Hippocampal formation (tissue), 2 donors: ENCODE measurements at regions not wholly inside any gene's neighbourhood (a gene's known extent, or its start where the extent isn't known, plus 50 kb on each side); places are given as distances from the start of the nearest gene placed in this dataset.
"Not testable (repeated sequence)": the region's sequence is repeated elsewhere in the genome, so short reads cannot be mapped to it uniquely, and the experiment has no call there.

Experiments
- DNase-seq, 2 donors: peaks; one replicate each; lab custom pipeline; 2025; lab: John Stamatoyannopoulos, UW

DNA sequence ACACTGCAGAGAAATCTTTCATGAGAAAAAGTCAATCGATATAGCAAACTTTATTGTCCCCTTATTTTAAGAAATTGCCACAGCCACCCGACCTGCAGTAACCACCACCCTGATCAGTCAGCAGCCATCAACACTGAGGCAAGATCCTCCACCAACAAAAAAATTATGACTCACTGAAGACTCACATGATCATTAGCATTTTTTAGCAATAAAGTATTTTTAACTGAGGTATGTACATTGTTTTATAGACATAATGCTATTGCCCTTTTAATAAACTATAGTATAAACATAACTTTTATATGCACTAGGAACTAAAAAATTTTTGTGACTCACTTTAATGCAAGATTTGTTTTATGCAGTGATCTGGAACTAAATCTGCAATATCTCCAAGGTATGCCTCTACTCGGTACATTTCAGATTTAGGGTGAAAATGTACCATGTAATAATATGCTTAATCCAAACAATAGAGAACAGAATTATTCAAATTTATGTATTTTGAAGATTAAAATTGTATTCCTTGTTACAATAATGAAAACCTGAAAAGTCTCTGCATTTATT, 79.2 kb upstream of the CEP126 start:
- DNase-seq: no peak

DNA sequence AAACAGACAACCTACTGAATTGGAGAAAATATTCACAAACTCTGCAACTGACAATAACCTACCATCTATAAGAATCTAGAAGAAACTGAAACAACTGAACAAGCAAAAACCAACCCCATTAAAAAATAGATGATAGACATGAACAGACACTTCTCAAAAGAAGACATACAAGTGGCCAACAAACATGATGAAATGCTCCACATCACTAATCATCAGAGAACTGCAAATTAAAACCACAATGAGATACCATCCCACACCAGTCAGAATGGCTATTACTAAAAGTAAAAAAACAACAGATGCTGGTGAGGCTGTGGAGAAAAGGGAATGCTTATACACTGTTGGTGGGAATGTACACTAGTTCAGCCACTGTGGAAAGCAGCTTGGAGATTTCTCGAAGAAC, 84.3 kb upstream of the CEP126 start:
- not testable (repeated sequence) for DNase-seq

DNA sequence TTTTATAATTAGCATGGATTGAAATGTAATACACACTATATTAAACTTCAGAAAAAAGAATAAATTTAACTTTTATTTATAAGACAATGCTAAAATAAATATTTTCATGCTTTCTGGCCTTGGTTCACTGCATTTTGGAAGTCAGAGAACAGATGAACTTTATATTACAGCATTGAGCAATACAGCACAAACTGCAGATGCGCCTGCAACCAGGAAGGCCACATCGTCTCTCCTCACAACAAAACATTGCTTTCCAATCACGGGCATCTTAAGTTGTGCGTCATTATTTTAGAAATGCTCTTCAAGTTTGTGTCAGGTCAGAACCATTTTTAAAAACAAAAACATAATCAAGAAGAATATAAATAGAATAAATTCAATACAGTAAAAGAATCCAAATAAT, 89.3 kb upstream of the CEP126 start:
- DNase-seq: no peak

- no peak for DNase-seq
These were observed 97.2 kb upstream of the CEP126 start for GRCh38 chr11:101817581-101817980.

DNA sequence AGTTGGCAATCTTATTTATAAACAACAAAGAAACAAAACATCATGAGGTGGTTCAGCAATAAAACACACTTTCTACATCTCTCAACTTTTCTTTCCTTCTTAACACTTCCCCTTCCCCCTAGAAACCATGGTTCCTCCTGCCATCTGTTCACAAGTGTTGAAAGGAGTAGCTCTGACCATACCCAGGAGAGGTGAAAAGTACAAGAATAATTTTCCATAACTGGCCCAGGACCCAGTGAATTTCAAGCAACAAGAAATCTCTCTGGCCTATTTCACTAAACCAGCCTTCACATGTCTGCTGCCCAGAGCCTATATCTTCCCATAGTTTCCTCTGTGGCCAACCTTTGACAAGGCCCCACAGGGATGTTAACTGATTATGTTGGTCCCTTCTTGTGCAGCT, 98.2 kb upstream of the CEP126 start:
- DNase-seq: no peak

DNA sequence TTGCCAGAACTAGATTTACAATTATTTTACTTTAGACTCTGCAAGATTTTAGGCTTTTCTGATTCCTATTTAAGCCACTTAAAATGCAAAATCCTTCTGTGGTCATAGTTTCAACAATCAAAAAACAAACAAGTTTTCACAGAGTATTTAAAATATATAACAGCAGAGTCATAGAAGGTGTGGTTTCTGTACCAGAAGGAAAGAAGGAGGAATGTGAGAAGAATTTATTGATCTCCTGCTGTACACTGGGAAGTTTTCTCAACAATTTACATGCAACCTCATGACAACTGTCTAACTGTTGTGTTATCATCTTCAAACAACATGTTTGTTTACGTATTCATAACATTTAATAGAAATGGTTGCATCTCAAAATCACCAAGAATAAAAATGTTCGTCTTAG, 102.3 kb upstream of the CEP126 start:
- DNase-seq: no peak

DNA sequence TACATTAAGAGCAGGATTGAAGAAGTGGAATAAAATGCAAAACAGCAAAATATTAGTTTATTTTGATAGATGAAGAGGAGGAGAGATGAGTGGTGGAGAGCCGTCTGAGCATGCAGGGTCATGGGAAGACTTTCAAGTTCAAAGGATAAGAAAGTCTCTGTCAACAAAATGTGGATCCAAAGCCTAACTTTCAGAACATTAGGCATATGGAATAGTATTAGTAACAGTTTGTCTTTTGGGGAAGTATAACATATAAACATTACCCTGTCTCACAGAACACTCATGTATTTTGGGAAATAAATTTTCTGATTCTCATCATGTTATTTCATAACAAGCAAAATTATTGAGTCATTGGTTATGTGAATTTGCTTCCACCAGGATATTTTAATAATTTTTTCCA, 104.3 kb upstream of the CEP126 start:
- DNase-seq: no peak

DNA sequence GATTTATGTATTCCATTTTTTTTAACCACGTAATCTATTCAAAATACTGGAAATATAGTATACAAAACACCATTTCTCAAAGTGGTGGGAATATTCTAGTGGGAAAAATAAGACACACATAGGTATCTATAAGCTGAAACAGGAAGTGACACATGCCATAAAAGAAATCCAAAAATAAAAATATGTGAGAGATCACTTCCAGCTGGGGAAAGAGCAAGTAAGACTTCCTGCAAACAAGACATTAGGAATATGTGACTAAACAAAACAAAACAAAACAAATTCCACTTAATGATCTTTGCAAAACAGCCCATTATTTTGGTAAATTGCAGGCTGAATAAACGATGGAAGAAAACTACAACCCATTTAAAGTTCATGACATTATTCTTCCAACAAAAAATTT, 107.3 kb upstream of the CEP126 start:
- DNase-seq: no peak

- DNase-seq: no peak
These were observed 111.2 kb upstream of the CEP126 start for GRCh38 chr11:101803651-101804050.

GRCh38 chr11:101797335-101797734, 117.5 kb upstream of the CEP126 start:
- no peak for DNase-seq

DNA sequence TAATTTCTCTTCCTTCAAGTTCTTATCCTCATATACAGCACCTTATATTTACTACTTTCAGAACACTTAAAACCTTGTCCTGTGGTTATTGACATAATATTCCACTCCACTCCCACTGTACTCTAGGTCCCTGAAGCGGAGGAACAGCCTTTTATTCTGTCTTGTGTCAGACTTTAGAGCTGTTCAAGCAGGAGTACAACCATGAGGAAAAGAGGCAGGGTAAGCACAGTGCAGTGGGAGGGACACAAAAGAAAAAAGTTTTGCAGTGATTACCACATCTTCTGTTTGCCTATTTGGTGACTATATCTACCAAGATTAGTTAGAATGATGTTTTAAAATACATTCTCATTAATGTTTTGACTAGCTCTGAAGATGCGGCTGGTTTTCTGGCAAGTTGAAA, 122.0 kb upstream of the CEP126 start:
- no peak for DNase-seq

DNA sequence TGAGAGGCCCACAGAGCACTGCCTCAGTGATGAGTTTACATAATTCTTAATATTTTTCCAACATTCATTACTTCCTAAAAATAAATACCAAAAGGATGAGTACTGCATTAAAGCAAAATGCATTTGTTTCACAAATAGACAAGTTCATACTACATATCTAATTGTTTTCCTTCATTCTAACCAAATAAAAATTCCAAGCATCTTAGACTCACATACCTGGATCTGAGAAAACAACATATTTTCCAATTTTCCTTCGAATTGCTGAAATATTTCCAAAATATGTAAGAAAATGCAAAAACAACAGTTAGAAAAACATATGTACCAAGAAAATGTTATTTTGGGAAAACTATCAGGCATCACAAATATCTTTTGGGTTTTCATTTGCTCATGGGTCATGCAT, 127.9 kb upstream of the CEP126 start:
- no peak for DNase-seq

- DNase-seq: no peak
These were observed 128.4 kb upstream of the CEP126 start for GRCh38 chr11:101786421-101786820.

GRCh38 chr11:101779167-101779566, 135.6 kb upstream of the CEP126 start:
- DNase-seq: not testable (repeated sequence)

DNA sequence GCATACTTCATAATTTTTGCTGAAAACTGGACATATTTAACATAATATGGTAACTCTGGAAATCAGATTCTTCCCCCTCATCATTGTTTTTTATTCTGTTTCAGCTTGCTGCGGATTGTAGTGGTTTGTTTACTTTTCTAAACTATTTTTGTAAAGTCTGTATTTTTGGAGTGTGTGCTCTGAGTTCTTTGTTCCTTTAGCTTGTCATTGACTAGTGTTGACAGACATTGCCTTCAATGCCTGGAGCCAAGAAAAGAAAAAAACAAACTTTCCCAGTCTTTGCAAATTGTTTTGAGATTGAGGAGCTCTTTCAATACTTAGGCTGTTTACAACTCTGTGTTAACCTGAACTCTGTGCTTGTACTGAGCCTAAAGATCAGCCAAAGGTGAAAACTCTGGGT, 137.3 kb upstream of the CEP126 start:
- no peak for DNase-seq

GRCh38 chr11:101775033-101775432, 139.8 kb upstream of the CEP126 start:
- no peak for DNase-seq

DNA sequence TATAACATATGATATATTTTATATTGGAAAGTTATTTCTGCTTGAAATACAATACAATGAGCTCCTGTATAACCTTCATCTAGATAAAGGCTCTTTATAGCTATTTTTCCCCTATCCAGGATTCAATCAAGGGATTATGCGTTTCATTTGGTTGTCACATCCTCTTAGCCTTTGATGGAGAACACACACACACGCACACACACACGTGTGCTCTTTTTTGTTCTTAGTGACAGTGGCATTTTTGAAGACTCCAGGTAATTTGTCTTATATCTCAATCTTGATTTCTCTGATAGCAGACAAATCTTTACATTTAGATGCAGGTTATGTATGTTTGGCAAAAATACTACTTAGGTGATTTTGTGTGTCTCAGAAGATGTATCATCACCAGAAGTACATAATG, 144.2 kb upstream of the CEP126 start:
- DNase-seq: no peak

GRCh38 chr11:101765932-101766331, 148.9 kb upstream of the CEP126 start:
- DNase-seq: no peak

GRCh38 chr11:101759771-101760450, 154.9 kb upstream of the CEP126 start:
- no peak for DNase-seq

- no peak for DNase-seq
These were observed 157.1 kb upstream of the CEP126 start for GRCh38 chr11:101757741-101758140.

DNA sequence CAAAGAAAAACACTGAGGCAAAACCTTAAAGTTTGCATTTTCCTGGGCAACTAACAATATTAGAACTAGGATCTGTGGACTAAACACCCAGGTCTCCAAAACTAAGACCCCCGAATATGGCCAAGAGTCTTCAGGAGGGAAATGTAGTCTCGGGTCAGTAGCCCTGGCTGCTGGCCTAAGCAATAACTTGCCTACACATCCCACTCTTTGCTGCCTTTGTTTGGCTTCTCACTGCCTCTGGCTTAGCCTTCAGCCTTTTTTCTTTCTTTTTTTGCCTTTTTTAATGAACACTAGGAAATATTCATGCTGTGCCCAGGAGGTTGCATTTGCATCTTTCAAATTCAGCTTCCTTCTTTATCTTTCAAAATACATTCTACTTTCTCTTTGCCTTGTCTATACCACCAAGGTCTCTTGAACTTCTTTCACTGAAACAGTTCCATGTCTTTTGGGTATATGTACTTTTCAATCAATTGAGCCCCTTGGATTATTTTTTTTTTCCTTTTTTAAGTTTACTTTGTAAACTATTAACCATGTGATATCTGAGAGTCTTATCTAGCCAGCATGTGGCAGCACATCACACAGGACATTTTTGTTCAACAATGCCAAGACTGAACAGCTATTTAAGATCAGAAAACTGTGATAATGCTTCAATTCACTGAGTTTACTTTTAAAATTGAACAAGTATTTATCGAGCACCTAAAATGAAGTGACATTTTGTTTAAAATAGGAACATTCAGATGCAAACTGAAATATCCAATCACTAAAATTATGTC, 165.0 kb upstream of the TRPC6 start:
- no peak for DNase-seq

DNA sequence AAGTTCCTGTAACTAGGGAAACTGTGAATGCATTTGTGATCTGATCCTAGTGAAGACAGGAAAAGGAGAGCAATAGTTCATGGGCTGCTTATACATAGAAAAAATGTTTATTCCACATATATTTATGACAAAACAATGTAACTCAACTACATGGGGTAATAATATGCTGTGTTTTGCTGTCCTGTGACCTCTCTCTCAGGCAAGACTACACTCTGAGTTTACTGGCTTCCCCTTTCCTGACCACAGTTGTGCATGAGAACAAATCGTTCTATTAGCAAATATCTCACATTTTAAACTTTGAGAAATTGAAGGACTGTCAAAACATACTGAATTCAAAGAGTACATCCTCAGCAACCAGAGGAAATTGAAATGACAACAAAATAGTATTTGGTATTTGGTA, 161.9 kb upstream of the TRPC6 start:
- no peak for DNase-seq

- no peak for DNase-seq
These were observed 160.0 kb upstream of the TRPC6 start for GRCh38 chr11:101743828-101744227.
